CD8-positive, alpha-beta memory T cell (primary cell): ENCODE measurements at regions not wholly inside any gene's neighbourhood (a gene's known extent, or its start where the extent isn't known, plus 50 kb on each side); places are given as distances from the start of the nearest gene placed in this dataset.
"Not testable (repeated sequence)": the region's sequence is repeated elsewhere in the genome, so short reads cannot be mapped to it uniquely, and the experiment has no call there.

ENCODE experiments used
- CTCF ChIA-PET: fragments of 350-600 bp; sonication (Branson Sonifier 250); formaldehyde crosslinking; loops from one replicate; lab custom pipeline; 2021; ENCODE audit warnings: antibody characterized with exemption; lab: Charles Lee
- POLR2A ChIA-PET: fragments of 350-600 bp; sonication (Branson Sonifier 250); formaldehyde crosslinking; loops from one replicate; lab custom pipeline; 2021; ENCODE audit warnings: antibody characterized with exemption; lab: Charles Lee
- DNase-seq, 5 donors: peaks; one replicate each; pipeline versions ENCODE4 v3.0.0 to v3.0.0-alpha.2; 2020 to 2022; ENCODE audit warnings: mixed read lengths in 1 of 5
- H3K27ac ChIP-seq: one replicate; pipeline ENCODE4 v1.7.0; 2013; ENCODE audit warnings: low read depth, mild to moderate bottlenecking, low read length, moderate library complexity
- H3K27me3 ChIP-seq: 2 replicates; pipeline ENCODE4 v1.7.0; 2013; ENCODE audit warnings: low read length, mild to moderate bottlenecking; ENCODE audit not compliant: insufficient read depth, poor library complexity, severe bottlenecking
- H3K36me3 ChIP-seq: 2 replicates; pipeline ENCODE4 v1.7.0; 2013; ENCODE audit warnings: mild to moderate bottlenecking, low read length, moderate library complexity; ENCODE audit not compliant: insufficient read depth
- H3K4me1 ChIP-seq: 2 replicates; pipeline ENCODE4 v1.7.0; 2013; ENCODE audit warnings: mild to moderate bottlenecking, low read length, moderate library complexity; ENCODE audit not compliant: insufficient read depth
- H3K4me3 ChIP-seq: 2 replicates; pipeline ENCODE4 v1.7.0; 2013; ENCODE audit warnings: mild to moderate bottlenecking, low read length
- H3K9me3 ChIP-seq: 2 replicates; pipeline ENCODE4 v1.7.0; 2013; ENCODE audit warnings: mild to moderate bottlenecking, low read length
- H3K27ac Mint-ChIP-seq, 8 donors: one replicate each; pipeline ENCODE4 v1.8.0; 2020 to 2021; ENCODE audit warnings: mixed read lengths in 8 of 8, mild to moderate bottlenecking in 6 of 8, inconsistent platforms in 3 of 8, moderate library complexity in 3 of 8
- H3K27me3 Mint-ChIP-seq, 2 donors: one replicate each; pipeline ENCODE4 v1.8.0; 2020 to 2021; ENCODE audit warnings: mixed read lengths in 2 of 2, mild to moderate bottlenecking in 1 of 2, moderate library complexity in 1 of 2
- H3K36me3 Mint-ChIP-seq, 3 donors: one replicate each; pipeline ENCODE4 v1.8.0; 2020 to 2021; ENCODE audit warnings: mixed read lengths in 3 of 3, inconsistent platforms in 1 of 3, mild to moderate bottlenecking in 1 of 3
- H3K4me1 Mint-ChIP-seq, 3 donors: one replicate each; pipeline ENCODE4 v1.8.0; 2020 to 2021; ENCODE audit warnings: mixed read lengths in 3 of 3, inconsistent platforms in 1 of 3, mild to moderate bottlenecking in 1 of 3
- H3K4me3 Mint-ChIP-seq, 7 donors: one replicate each; pipeline ENCODE4 v1.8.0; 2020 to 2021; ENCODE audit warnings: mixed read lengths in 7 of 7, mild to moderate bottlenecking in 6 of 7, moderate library complexity in 4 of 7, inconsistent platforms in 2 of 7
- H3K9me3 Mint-ChIP-seq, 5 donors: one replicate each; pipeline ENCODE4 v1.8.0; 2020 to 2022; ENCODE audit warnings: mixed read lengths in 5 of 5, mild to moderate bottlenecking in 3 of 5, moderate library complexity in 2 of 5, inconsistent platforms in 1 of 5

DNA sequence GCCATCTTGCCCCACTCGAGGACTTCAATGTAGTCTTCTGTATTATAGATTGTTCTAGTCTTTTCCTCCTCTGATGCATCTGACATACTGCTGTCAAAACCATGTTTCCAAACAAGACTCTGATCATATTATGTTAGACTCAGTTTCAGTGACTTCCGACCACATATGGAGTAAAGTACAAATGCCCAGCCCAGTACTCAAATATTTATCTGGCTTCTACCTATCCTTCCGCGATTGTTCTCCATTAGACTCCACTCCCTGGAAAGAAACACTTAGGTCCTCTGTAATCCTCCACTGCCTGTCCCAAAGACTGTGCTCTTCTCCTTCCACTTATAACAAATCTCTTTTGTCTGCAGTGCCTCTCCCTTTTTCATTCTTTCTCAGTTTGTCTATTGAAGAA is 439.5 kb downstream of the EFNB2 start:
- CTCF ChIA-PET, result no interaction called here
- H3K27me3 Mint-ChIP-seq, result no peaks in the 10 kb centered on the region
- Histone ChIP-seq H3K4me3 (no peak overlapping the region), H3K27ac (no peak overlapping the region), H3K27me3 (no peaks in the 10 kb centered on the region), H3K4me1 (no peaks in the 10 kb centered on the region), H3K36me3 (no peaks in the 10 kb centered on the region), H3K9me3 (no peaks in the 10 kb centered on the region)
- H3K9me3 Mint-ChIP-seq, result peaks cover 0 to 7% (median 0%) of the 10 kb centered on the region in 5 donors
- H3K27ac Mint-ChIP-seq, result no peak overlapping the region
- DNase-seq, result no peak
- no peaks in the 10 kb centered on the region for H3K4me1 Mint-ChIP-seq
- H3K36me3 Mint-ChIP-seq, result no peaks in the 10 kb centered on the region
- POLR2A ChIA-PET, result no interaction called here
- H3K4me3 Mint-ChIP-seq, result no peak overlapping the region

DNA sequence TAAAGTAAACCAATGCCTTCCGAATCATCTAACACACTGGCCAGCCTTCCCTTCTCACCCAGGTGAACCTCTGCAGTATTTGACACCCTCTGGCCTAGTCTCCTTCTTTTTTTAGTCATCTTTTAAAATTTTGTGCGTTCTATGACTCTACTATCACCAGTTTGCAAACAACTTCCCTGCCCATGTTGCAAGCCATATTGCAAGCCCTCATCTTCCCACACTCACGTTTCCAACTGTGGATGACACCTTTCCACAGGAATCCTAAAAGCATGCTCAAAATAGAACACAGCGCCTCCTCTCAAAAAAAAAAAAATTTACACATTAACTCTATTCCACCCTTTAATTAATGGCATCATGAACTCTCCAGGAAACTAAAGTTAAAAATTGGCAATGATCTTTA is 440.1 kb downstream of the EFNB2 start:
- no peaks in the 10 kb centered on the region for H3K4me1 Mint-ChIP-seq
- Histone ChIP-seq H3K36me3 (no peaks in the 10 kb centered on the region), H3K27me3 (no peaks in the 10 kb centered on the region), H3K27ac (no peak overlapping the region), H3K4me3 (no peak overlapping the region), H3K9me3 (no peaks in the 10 kb centered on the region), H3K4me1 (no peaks in the 10 kb centered on the region)
- no peak overlapping the region for H3K4me3 Mint-ChIP-seq
- POLR2A ChIA-PET, result no interaction called here
- H3K27me3 Mint-ChIP-seq, result no peaks in the 10 kb centered on the region
- no peaks in the 10 kb centered on the region for H3K36me3 Mint-ChIP-seq
- CTCF ChIA-PET, result no interaction called here
- H3K9me3 Mint-ChIP-seq, result peaks cover 0 to 7% (median 0%) of the 10 kb centered on the region in 5 donors
- DNase-seq, result no peak
- H3K27ac Mint-ChIP-seq, result no peak overlapping the region

DNA sequence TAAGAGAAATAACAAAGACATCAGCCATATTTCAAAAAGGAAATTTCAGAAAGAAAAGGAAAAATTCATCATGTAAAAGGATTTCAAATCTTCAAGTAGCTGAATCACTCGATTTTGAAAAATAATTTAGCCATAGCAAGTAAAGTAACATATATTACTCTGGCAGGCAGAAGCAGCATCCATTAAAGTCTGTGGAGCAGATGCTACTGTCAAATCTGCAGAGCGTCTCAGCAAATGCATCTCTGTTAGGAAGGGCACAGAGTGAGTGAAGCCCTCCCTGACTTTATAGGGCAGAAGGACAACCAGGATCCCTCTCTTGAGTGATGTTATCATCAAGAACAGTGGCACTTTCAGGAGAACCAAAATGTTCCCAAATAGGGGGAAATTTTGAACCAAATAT is 445.5 kb downstream of the EFNB2 start:
- Mint-ChIP-seq H3K27me3 (no peaks in the 10 kb centered on the region), H3K27ac (peak overlapping the region in 1 of 8 donors; percentile 61), H3K36me3 (no peaks in the 10 kb centered on the region), H3K9me3 (peaks cover 0 to 8% (median 0%) of the 10 kb centered on the region in 5 donors), H3K4me3 (no peak overlapping the region), H3K4me1 (no peaks in the 10 kb centered on the region)
- Histone ChIP-seq H3K9me3 (no peaks in the 10 kb centered on the region), H3K36me3 (no peaks in the 10 kb centered on the region), H3K27me3 (no peaks in the 10 kb centered on the region), H3K4me1 (no peaks in the 10 kb centered on the region), H3K27ac (no peak overlapping the region), H3K4me3 (no peak overlapping the region)
- ChIA-PET POLR2A (no interaction called here), CTCF (no interaction called here)
- no peak for DNase-seq

DNA sequence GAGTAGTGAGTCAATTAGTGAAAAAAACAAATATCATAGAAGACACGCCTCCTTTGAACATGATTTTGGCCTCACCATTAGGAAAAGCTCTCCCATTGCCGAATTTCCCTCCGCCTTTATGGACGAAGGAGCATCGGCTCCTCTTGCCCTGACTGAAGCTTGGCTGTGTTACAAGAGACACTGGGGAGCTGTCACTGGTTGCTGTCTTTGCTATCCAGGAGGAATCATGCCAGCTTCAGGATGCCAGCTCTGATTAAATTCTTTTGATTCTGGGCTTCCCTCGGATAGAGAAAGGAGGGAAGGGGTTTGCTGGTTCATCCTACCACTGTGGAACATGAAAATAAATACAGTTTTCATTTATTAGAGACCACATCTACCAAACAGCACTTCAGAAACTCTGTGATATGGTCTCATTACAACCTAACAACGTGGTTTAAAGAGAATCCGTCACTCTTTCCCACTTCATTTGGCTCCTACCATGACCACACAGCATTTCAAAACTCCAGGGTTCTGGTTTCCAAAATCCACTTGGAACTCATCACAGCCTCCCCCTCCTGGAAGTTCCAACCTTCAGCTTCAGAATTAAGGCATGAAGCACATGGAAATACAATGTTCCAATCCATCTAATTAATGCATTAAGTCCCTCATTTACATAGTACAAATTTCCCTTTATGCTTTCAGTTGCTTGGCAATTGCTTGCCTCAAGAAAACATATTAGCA is 446.0 kb downstream of the EFNB2 start:
- Mint-ChIP-seq H3K27me3 (no peaks in the 10 kb centered on the region), H3K4me1 (no peaks in the 10 kb centered on the region), H3K9me3 (peaks cover 0 to 8% (median 0%) of the 10 kb centered on the region in 5 donors), H3K27ac (peak overlapping the region in 1 of 8 donors; percentile 61), H3K36me3 (no peaks in the 10 kb centered on the region), H3K4me3 (no peak overlapping the region)
- Histone ChIP-seq H3K9me3 (no peaks in the 10 kb centered on the region), H3K4me3 (no peak overlapping the region), H3K36me3 (no peaks in the 10 kb centered on the region), H3K27ac (no peak overlapping the region), H3K4me1 (no peaks in the 10 kb centered on the region), H3K27me3 (no peaks in the 10 kb centered on the region)
- DNase-seq, result no peak
- CTCF ChIA-PET, result no interaction called here
- POLR2A ChIA-PET, result no interaction called here

DNA sequence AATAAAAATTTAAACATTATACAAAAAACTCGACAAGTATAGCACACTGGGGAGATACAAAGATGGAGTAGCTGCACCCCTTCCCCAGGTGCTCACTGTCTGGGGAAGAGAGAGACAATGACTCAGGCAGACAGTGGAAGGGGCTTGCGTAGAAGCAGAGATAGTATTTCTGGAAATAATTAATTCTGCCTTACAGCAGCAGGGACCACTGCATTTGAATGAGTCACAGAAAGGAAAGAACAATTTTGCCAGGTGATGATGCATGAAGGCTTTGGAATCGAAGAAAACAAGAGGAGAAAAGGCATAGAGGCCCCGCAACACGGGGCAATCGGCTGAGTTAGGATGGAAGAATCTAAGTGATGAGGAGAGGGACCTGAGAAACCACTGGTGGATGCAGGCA is 447.4 kb downstream of the EFNB2 start:
- CTCF ChIA-PET, result no interaction called here
- Mint-ChIP-seq H3K4me1 (no peaks in the 10 kb centered on the region), H3K4me3 (no peak overlapping the region)

DNA sequence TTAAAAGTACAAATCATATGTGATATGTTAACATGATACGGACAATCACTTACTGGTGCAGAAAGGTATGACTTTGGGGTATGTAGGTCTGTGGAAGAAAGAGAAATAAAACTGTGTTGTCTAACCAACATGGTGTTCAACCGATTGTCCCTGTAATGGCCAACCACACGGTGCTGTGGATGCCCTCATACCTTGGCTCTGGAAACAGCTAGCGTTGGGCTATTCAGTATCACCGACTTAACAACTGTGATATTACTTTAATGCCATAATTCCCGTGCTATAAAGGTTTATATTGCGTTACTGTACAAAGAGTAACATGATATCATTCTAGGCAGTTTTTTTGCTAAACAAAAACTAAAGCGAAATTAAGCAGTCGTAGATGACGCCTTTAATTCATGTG is 448.3 kb downstream of the EFNB2 start:
- DNase-seq, result no peak
- no peak overlapping the region for H3K27ac ChIP-seq
- no peaks in the 10 kb centered on the region for H3K27me3 ChIP-seq
- H3K36me3 Mint-ChIP-seq, result no peaks in the 10 kb centered on the region
- H3K36me3 ChIP-seq, result no peaks in the 10 kb centered on the region
- no peak overlapping the region for H3K4me3 ChIP-seq
- ChIA-PET CTCF (no interaction called here), POLR2A (no interaction called here)
- H3K4me1 ChIP-seq, result no peaks in the 10 kb centered on the region
- peaks cover 0 to 4% (median 0%) of the 10 kb centered on the region in 5 donors for H3K9me3 Mint-ChIP-seq
- no peak overlapping the region for H3K4me3 Mint-ChIP-seq
- no peaks in the 10 kb centered on the region for H3K27me3 Mint-ChIP-seq
- no peaks in the 10 kb centered on the region for H3K4me1 Mint-ChIP-seq
- no peak overlapping the region for H3K27ac Mint-ChIP-seq
- no peaks in the 10 kb centered on the region for H3K9me3 ChIP-seq

More for the DNA sequence above, 447.4 kb downstream of the EFNB2 start:
- no peaks in the 10 kb centered on the region for H3K36me3 ChIP-seq
- H3K27ac ChIP-seq, result no peak overlapping the region
- no peaks in the 10 kb centered on the region for H3K27me3 ChIP-seq
- Mint-ChIP-seq H3K27me3 (no peaks in the 10 kb centered on the region), H3K36me3 (no peaks in the 10 kb centered on the region), H3K9me3 (peaks cover 0 to 8% (median 0%) of the 10 kb centered on the region in 5 donors), H3K27ac (no peak overlapping the region)
- no peaks in the 10 kb centered on the region for H3K4me1 ChIP-seq
- DNase-seq, result no peak
- no peak overlapping the region for H3K4me3 ChIP-seq
- POLR2A ChIA-PET, result no interaction called here
- no peaks in the 10 kb centered on the region for H3K9me3 ChIP-seq

DNA sequence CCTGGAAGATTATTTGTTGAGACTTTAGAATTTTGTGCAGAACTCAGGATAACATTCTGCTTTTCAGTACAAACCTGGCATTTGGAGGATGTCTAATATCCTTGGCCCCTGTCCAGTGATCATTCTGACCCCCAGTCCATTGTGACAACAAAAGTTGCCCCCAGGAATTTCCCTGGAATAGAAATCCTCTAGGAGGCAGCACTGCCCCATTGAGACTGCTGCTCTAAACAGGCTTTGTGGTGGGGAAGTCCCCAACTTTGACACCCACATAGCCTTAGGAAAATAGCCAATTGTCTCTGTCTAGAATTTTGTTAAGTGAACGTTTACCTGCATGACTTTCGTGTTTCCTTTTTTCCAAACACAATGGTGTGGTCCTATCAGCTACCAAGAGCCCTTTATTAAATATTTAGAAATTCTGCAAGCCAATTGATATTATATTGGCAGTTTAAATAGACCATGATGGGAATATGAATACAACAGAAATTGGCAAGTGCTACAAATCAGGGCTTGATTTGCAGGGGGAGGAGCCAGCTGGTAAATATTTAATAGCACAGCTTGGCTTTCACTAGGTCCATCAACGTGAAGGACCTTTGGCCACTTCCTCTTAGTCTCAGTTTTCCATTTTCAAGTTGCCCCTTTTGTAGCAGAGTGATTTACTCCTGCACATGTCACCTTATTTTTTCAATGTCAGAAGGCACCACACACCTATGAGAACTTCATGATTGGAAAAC is 451.7 kb downstream of the EFNB2 start:
- Mint-ChIP-seq H3K4me3 (no peak overlapping the region), H3K27ac (no peak overlapping the region), H3K27me3 (no peaks in the 10 kb centered on the region), H3K36me3 (no peaks in the 10 kb centered on the region), H3K9me3 (peaks cover 0 to 7% (median 0%) of the 10 kb centered on the region in 5 donors), H3K4me1 (no peaks in the 10 kb centered on the region)
- no peak overlapping the region for H3K4me3 ChIP-seq
- no peaks in the 10 kb centered on the region for H3K36me3 ChIP-seq
- no peak for DNase-seq
- ChIA-PET POLR2A (no interaction called here), CTCF (no interaction called here)
- H3K27me3 ChIP-seq, result no peaks in the 10 kb centered on the region
- H3K27ac ChIP-seq, result no peak overlapping the region
- H3K9me3 ChIP-seq, result no peaks in the 10 kb centered on the region
- H3K4me1 ChIP-seq, result no peaks in the 10 kb centered on the region

DNA sequence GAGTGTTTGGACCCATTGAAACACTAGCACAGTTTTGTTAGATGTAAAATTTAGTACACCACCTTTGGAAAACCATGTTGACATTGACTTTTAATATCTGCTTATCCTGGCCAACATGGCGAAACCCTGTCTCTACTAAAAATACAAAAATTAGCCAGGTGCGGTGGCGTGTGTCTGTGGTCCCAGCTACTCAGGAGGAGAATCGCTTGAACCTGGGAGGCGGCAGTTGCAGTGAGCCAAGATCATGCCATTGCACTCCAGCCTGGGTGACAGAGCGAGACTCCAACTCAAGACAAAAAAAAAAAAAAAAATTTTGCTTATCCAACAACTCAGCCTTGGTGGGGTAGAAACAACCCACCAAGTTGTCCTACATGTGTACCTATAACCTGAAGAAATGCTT is 454.2 kb downstream of the EFNB2 start:
- H3K4me1 Mint-ChIP-seq, CTCF ChIA-PET, H3K36me3 ChIP-seq, H3K27ac Mint-ChIP-seq, H3K4me3 ChIP-seq, H3K27ac ChIP-seq, H3K9me3 Mint-ChIP-seq, H3K4me3 Mint-ChIP-seq, H3K27me3 ChIP-seq, H3K27me3 Mint-ChIP-seq, POLR2A ChIA-PET, H3K36me3 Mint-ChIP-seq, H3K9me3 ChIP-seq, H3K4me1 ChIP-seq, DNase-seq: not testable (repeated sequence)
